Stimulated activated CD8-positive, alpha-beta memory T cell treated with anti-CD3 and anti-CD28 coated beads, Interleukin-4, amount 100 ng/mL, for 24 hours (primary cell): ENCODE measurements at regions not wholly inside any gene's neighbourhood (a gene's known extent, or its start where the extent isn't known, plus 50 kb on each side); places are given as distances from the start of the nearest gene placed in this dataset.
"Not testable (repeated sequence)": the region's sequence is repeated elsewhere in the genome, so short reads cannot be mapped to it uniquely, and the experiment has no call there.

Experiments
- DNase-seq: peaks from one replicate; pipeline ENCODE4 v3.0.0-alpha.2; 2020; ENCODE audit warnings: low read depth

DNA sequence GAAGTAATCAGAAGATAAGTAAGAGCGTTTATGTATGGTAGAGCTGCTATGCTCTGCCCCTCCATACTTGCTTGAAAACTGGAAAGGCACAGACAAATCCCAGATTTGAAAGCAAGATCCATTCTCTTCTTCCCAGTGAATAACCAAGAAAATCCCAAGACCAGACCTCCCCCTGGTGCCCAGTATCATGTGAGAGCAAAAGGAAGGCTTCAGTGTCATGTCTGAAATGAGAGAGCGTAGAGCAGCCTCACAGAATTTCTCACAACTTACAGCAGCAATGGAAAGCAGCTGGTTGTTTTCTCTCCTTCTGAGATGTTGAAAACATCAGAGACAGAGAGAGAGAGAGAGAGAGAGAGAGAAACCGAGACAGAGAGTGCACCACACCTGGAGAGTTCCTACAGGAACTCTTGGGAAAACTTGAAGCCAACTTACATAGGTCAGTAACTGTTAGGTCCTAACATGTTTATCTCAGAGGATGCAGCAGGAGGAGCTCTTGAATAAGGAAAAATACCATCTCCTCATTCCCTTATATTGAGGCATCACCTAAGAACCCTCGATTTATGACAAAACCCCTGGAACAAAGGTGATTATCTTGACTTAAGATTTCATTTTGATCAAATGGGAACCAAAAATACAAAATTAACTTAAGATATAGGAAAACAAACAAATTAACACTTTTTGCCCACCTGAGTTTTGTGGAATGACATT, 273.3 kb downstream of the NSUN3 start:
- DNase-seq: no peak

DNA sequence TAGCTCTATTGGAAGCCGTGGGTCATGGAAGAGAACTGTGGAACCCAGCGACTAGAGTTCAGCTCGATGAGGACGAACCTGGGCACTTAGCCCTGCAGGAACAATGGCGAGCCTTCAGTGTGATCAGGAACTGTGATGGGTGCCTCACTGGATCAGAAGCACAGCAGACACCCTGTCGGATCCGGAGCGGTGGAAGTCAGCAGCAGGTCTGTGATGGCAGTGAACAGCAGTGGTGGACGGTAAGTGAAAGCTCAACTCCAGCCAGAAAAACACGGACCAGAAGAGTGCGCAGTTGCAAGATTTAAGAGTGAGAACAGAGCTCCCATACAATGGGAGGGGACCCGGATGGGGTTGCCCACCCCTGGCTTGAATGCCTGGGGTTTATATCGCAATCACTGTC, 282.2 kb downstream of the NSUN3 start:
- no peak for DNase-seq

DNA sequence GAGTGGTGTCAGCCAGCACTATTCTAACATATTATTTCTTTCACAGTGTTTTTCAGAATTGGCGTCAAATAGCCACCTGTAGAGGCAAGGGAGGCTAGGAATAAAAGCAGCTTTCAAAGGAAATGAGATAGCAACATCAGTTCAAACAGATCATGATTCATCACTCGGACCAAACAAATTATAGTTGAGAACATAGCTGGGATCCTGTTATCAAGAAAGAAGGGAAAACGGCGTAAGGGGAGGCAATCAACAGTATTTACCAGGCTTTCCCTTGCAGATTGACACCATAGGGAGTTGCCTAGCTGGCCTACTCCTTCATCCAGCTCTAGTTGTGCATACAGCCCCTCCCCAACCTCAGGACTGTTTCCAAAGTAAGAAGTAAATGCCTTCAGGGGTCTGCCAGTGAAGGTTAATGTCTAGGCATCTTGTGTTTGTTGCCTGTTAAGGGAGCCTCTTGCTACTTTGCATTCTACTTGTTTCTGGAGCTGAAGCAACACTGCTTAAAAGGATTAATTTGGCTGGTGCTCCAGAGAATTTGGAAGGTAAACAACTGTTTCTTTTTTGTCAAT, 286.5 kb downstream of the NSUN3 start:
- no peak for DNase-seq

DNA sequence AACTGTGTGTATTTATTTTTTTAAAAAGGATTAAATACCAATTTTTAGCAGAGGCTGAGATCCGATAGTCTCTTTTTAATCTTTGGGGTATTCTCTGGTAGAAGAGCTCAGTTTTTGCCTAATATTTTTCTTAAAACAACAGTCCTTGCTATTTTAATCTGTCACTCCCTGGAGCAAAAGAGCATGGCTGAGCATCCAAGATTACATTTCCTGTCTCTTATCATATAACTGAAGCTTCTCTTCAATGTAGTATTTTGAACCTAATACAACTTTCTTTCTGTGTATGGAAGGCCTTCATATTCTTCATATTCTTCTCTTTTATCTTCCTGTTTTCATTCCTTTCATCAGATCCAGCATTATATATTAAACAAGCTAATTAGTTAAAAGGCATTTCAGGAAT, 293.7 kb downstream of the NSUN3 start:
- DNase-seq: no peak

DNA sequence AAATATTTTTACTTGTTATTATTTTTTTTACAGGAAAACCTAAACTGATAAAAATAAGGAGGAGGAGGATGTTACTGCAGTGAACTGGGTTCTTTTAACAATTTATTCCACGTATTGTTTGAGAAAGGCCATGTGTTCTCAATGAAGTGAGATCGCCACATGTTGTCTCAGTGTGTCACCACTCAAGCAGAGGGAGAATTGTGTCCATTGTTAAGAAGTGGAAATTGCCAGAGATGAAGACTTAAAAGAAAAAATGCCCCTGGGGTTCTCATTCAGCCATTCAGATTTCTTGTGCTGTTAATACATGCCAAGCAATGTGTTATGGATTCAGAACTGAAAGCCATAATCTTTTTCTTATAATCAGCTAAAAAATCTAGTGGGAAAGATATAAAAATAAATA, 297.1 kb downstream of the NSUN3 start:
- no peak for DNase-seq

DNA sequence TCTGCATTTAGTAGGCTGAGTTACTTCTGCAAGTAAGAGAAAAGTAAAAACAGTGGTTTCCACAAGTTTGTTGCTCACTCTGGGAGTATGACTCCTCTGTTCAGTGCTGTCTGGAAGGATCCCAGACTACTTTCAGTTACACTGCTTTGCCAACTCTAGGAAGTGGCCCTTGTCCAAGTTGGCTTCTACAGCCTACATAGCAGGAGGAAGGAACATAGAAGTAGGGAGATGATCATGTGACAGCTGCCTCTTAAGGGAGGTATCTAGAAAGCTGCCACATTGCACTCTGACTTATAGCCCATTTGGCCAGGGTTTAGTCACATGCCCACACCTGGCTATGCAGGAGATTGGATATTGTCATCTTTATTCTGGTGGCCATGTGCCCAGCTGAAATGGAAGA, 298.1 kb downstream of the NSUN3 start:
- no peak for DNase-seq

DNA sequence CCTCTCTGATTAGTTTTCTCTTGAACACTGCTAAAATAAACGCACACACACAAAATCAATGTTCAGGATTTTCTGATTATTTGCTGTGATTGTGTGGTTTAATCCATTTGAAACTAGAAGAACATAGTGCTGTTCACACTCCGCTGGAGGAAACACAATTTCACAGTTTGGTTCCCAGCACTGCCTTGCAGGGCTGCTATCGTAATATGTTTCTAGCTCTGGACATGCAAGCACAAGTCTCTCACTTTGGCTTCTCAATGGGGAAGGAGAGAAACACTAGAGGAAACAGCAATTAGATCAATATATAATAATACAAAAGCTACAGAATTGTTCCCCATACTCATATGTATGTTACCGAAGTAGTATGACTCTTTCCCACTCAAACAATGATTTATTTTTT, 299.5 kb downstream of the NSUN3 start:
- no peak for DNase-seq

DNA sequence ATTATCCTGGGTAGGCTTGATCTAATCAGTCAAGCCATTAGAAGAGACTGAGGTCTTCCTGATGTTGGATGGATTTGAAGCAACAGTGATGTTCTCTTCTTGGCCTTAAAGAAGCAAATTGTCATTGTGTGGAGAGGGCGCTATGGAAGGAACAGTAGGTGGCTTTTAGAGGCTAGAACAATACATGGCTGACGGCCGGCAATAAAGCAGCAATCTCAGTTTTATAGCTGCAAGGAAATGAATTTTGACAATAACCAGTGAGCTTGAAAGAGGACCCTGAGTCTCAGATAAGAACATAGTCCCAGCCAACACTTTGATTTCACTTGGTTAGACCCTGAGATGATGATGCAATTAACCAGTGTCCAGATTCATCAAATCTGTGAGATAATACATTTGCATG, 302.1 kb downstream of the NSUN3 start:
- no peak for DNase-seq

DNA sequence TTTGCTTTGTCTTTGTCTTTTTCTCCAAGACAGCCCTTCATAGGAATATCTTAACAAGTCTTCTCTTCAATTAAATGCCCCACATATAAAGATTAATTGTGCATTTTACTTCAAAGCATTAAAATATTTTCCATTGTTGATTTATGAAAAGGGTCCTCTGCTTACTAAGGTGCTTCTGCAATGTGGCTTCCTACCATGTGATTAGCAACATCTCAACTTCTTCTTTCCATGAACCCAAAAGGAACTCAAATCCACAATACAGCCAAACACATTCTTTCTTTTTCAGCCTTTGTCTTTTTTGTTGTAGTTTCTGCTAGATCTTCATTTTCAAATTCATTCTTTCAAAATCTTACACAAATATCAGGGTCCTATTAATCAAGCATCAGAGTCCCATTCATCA, 309.2 kb downstream of the NSUN3 start:
- no peak for DNase-seq

DNA sequence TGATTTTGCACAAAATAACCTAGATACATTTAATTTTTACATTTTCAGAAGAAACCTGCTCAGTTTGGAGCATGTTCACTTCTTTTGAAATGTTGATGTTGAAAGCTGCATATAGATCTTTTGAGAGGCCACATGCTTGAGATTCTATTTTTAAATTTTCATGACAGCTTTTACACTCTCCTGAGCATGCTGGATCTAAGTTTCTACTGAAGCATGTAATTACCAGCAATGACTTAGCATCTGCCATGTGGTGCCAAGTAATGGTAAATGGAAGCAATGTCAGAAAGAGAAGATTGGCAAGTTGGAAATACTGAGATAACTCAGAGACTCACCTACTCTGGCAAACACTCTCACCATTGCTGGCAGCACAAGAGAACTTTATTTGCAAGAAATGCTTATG, 310.6 kb downstream of the NSUN3 start:
- DNase-seq: no peak

DNA sequence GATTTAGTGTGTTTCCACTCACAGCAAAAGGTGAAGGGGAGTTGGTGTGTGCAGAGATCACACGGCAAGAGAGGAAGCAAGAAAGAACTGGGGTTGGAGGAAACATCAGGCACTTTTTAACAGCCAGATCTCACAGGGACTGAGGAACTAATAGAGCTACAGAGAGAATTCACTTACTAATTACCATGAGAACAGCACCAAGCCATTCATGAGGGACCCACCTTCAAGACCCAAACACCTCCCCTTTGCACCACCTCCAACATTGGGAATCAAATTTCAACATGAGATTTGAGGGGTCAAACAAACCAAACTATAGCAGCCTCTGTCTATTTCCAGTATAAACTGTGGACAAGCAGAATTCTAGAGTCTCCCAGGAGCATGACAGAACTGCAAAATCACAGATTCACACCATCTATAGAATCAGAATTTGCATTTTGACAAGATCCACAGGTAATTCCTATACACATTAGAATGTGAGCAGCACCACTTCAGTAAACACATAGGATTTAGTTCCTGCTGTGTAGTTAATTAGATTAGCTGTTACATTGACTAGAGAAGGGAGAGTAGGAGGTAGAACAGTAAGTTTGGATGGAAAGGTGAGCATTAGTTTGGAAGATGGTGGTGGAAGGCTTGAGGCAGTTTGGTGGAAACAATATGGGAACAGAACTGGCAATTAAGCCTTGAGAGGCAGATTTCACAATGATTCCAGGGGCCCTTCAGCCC, 311.7 kb downstream of the NSUN3 start:
- DNase-seq: no peak

DNA sequence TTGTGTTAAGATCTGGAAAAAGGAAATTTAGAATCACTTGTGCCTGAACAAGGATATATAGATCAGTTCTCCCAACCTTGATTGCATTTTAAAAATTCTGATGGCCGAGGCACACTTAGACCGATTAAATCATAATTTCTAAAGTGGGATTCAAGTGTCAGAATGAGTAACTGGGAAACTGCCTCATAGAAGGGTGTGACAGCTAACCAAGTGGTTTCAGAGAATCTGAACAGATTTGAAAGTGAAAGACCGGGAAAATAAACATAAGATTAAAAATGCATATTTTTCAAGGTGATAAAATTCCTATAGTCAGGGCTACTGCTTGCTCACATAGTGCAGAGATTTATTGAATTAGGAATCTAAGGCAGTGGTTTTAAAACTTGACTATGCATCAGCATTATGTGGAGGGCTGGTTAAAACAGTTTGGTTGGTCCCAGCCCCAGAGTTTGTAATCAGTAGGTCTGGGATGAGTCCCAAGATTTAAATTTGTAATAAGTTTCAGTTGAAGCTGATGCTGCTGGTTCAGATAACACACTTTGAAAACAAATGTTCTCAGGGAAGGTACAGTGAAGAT, 314.3 kb downstream of the NSUN3 start:
- not testable (repeated sequence) for DNase-seq

DNA sequence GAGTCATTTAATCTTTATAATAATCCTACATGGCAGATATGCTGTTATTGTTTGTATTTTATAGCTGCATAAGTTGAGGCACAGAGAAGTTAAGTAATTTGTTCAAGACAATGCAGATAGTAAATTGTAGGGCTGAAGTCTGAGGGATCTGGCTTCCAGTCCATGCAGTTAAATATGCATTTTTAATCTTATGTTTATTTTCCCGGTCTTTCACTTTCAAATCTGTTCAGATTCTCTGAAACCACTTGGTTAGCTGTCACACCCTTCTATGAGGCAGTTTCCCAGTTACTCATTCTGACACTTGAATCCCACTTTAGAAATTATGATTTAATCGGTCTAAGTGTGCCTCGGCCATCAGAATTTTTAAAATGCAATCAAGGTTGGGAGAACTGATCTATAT, 315.0 kb downstream of the NSUN3 start:
- DNase-seq: not testable (repeated sequence)

DNA sequence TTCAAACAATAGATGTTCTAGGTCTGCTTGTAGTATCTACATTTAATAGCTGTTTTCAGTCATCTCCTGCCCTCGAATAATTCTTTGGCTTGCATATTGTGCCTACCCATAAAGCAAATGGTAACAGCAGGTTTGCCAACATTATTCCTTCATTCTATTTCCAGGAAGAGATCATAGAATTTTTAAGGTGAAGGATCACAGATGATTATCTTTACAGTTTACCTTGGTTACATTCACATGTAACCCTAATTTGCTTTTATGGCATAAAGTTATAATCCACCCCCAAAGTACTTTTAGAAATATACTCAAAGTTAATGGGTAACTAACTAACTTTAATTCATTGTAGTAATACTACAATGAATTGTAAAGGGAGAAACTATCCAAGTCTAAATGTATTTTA, 315.5 kb downstream of the NSUN3 start:
- no peak for DNase-seq

DNA sequence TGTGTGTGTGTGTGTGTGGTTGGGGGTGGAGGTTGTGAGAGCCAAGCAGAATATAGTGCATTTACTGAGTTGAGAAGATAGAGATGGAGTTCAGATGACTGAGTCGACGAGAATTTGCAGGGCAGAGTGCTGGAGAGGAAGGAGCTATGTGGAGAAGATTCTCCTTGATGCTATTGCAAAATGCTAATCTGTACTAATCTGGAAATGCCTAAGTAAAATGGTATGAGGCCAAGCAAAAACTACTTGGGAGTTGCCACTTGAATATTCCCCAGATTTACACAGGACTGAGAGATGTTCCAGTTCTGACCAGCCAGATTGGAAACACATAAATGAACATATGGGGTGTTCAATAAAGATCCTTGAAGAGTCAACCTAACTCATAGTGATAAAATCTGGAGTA, 316.4 kb downstream of the NSUN3 start:
- DNase-seq: no peak

DNA sequence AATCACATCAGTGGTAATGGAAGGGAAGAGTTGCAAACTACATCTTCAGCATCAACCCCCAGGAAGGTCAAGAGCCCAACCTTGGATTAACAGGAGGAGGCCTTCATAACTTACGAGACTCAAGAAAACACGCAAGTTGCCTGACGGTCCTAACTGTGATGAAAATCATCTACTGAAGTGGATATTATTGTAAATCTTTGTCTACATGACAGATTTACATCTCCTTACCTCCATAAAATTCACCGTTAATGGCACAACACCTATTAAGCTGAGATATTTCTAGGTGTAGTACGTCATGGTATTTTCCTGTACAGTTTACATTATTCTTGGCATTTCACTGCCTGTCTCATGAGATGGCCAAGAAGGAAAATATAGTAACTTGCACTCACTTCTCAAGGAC, 332.0 kb downstream of the NSUN3 start:
- DNase-seq: no peak

DNA sequence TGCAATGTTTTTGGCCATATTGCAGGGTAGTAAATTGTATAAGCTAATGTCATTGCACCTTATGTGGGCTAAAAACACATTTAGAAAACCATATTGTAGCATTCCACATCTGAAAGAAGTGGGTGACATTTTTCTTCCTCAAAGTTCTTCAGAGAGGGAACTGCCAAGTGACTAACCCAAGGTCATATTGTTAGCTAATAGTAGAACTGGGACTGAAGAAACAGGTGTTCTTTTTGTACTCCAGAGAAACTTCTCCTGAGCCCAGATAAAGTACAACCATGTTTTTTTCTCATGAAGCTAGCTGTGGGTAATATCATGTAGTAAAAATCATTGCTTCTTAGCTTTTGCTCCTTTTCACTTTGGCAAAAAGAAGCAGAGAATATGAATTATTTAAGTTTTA, 333.0 kb downstream of the NSUN3 start:
- no peak for DNase-seq

DNA sequence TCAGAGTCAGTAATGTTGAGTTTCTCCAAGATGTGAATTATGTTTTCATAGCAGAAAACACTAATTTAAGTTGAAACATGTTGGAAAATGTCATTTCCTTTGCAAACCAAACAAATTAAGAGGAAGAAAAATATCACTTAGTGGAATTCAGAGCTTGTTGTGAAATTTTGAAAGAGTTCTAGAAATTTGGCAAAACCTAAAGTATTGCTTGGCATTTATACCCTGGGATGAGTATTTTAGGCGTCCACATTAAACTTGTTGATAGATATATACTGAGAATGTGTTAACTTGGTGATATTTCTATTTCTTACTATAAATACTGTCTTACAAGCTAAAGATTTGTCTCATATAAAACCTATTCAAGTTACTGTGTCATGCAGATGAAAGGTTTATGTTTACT, 335.2 kb downstream of the NSUN3 start:
- DNase-seq: no peak

DNA sequence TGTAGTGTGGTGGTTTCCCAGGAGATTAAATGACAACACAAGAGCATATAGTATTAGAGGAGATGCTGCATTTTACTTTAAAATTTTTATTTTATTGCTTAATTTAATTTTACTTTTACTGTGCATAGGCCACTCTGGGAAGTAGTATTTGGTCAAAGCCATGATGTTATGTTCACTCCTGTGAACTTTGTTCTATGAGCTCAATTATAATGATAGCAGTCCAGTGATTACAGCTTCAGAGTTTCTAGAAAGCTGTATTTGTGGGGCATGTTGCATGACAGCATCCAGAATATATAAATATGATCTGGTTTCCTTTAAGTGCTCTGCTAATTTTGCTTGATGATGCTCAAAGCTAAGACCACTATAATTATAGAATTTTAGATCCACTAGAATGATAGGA, 338.6 kb downstream of the NSUN3 start:
- no peak for DNase-seq

DNA sequence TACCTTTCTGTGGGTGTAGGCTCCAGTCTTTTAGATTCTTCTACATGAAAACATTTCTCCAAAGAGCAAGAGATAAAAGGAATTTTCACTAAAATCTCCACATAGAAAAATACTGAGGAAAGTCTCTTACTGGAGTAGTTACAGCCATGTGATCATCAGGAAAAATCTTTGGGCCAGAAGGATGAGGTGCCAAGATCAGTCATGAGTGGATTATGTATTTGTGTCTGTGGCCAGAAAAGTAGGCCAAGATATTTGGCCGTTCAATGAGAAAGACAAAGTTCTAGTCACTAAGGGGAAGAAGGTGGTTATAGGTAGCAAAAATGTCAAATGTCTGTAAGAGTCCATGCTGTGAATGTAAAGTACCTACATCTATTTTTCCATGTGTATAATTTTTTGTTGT, 339.3 kb downstream of the NSUN3 start:
- DNase-seq: no peak

DNA sequence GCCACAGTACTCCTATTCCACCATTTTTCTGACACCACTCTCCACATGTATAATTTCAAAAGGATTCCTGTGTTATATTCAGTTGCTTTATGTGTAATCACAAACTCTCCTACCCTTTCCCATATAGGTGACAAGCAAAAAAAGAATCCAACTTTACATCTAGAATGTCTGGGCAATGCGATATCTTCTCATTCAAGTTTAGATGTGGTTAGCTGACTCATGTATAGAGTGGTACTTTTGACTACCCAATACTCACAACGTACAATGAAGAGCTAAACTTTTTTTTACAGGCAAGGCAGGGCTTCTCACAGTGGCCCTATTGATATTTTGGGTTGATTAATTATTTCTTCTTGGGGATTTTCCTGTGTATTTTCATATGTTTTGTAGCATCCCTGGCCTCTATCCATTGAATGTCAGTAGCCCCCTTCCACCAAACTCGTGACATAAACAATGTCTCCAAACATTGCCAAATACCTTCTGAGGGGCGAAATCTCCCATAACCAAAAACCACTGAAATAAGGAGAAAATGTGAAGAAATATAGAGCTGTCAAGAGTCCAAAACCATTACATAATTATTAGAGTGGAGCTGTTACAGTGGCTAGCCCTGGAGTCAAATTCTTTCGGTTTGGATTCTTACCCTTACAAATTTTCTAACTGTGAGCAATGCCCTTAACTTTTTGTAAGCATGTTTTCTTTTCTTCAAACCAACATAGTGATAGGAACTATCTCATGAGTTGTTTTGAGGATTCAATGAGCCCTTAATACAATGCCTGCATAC, 342.6 kb downstream of the NSUN3 start:
- no peak for DNase-seq

DNA sequence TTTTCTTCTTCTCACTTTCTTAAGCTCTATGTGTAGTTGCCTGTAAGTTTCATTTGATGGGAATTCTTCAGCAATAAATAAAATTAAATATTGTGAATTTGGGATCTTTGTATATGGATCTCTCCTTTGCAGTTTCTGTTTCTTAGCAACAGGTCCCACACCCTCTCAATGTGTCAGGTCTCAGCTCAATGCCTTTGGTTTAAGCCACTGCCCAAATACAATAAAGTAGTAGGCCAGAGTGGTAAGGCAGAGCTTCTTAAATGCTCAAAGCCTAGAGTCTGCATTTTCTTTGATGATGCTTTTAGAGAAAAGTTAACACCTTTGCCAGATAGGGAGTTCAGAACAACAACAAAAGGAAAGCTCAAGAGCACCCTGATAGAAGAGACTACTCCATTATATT, 343.7 kb downstream of the NSUN3 start:
- no peak for DNase-seq

DNA sequence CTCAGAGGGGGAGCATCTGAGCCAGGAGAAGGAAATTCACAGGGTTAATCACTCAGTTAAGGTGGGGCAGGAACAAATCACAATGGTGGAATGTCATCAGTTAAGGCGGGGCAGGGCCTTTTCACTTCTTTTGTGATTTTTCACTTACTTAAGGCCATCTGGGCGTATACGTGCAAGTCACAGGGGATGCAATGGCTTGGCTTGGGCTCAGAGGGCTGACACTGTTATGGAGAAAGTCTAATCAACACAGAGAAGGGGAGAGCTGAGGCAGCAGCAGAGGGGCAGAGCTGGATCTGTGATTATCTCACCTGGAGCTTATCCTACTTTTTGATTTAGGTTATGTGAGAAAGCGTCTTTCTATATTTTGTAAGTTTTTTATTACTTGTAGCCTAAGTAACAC, 350.1 kb downstream of the NSUN3 start:
- DNase-seq: not testable (repeated sequence)
